ENCODE measurements at regions not wholly inside any gene's neighbourhood (a gene's known extent, or its start where the extent isn't known, plus 50 kb on each side); places are given as distances from the start of the nearest gene placed in this dataset.

- no peak overlapping the region for H3K4me3 Mint-ChIP-seq
- peaks cover 6% of the 10 kb centered on the region for H3K27me3 Mint-ChIP-seq
- ATAC-seq (ENCODE audit: low read depth) (no peak), DNase-seq (no peak)
- POLR2A ChIA-PET = no interaction called here
- intact Hi-C loops (cut with micrococcal nuclease) = no loop called here
- TF ChIP-seq CTCF (IDR thresholded peaks at IDR 0.05) = no peak
- no peak overlapping the region for H3K27ac Mint-ChIP-seq
- H3K36me3 Mint-ChIP-seq (ENCODE audit: low read depth) = no peaks in the 10 kb centered on the region
- H3K4me1 Mint-ChIP-seq = no peaks in the 10 kb centered on the region
- CTCF ChIA-PET = no interaction called here
- H3K9me3 Mint-ChIP-seq = no peaks in the 10 kb centered on the region
Measured at GRCh38 chr21:28537371-28538079, 455.2 kb downstream of the LTN1 start.

- no peak overlapping the region for H3K27ac Mint-ChIP-seq
- intact Hi-C loops (cut with micrococcal nuclease) = no loop called here
- no peaks in the 10 kb centered on the region for H3K4me1 Mint-ChIP-seq
- ChIA-PET CTCF (no interaction called here), POLR2A (no interaction called here)
- no peak for TF ChIP-seq CTCF (IDR thresholded peaks at IDR 0.05)
- H3K4me3 Mint-ChIP-seq = no peak overlapping the region
- H3K36me3 Mint-ChIP-seq (ENCODE audit: low read depth) = no peaks in the 10 kb centered on the region
- DNase-seq (no peak), ATAC-seq (ENCODE audit: low read depth) (no peak)
- no peaks in the 10 kb centered on the region for H3K9me3 Mint-ChIP-seq
- peaks cover 8% of the 10 kb centered on the region for H3K27me3 Mint-ChIP-seq
Measured at GRCh38 chr21:28532446-28532845, 460.2 kb downstream of the LTN1 start.

GRCh38 chr21:28523367-28523766, 469.3 kb downstream of the LTN1 start:
- Mint-ChIP-seq H3K4me1 (peaks cover under 1% of the 10 kb centered on the region), H3K36me3 (ENCODE audit: low read depth) (no peaks in the 10 kb centered on the region), H3K27ac (no peak overlapping the region), H3K27me3 (peaks cover 2% of the 10 kb centered on the region), H3K4me3 (no peak overlapping the region), H3K9me3 (no peaks in the 10 kb centered on the region)
- intact Hi-C loops (cut with micrococcal nuclease) = no loop called here
- ChIA-PET CTCF (interaction anchor here (1.1 kb wide), 1 partner anchor 20 kb away, joined by 3 read pairs; no protein-coding TSS in a partner anchor), POLR2A (no interaction called here)
- ATAC-seq (ENCODE audit: low read depth) = no peak
- DNase-seq = no peak
- TF ChIP-seq CTCF (IDR thresholded peaks at IDR 0.05) = no peak

- no peaks in the 10 kb centered on the region for H3K9me3 Mint-ChIP-seq
- POLR2A ChIA-PET = no interaction called here
- no peak for ATAC-seq (ENCODE audit: low read depth)
- CTCF ChIA-PET = interaction anchor here (2.1 kb wide), 1 partner anchor 223 kb away, joined by 11 read pairs; no protein-coding TSS in a partner anchor
- no peak for DNase-seq
- peaks cover 2% of the 10 kb centered on the region for H3K27me3 Mint-ChIP-seq
- H3K36me3 Mint-ChIP-seq (ENCODE audit: low read depth) = no peaks in the 10 kb centered on the region
- no peak overlapping the region for H3K27ac Mint-ChIP-seq
- peaks cover 4% of the 10 kb centered on the region for H3K4me1 Mint-ChIP-seq
- no peak overlapping the region for H3K4me3 Mint-ChIP-seq
- no peak for TF ChIP-seq CTCF (IDR thresholded peaks at IDR 0.05)
- intact Hi-C loops (cut with micrococcal nuclease) = no loop called here
Measured at GRCh38 chr21:28522014-28522799, 470.5 kb downstream of the LTN1 start.

GRCh38 chr21:28518630-28519029, 474.0 kb downstream of the LTN1 start:
- intact Hi-C loops (cut with micrococcal nuclease) = loop anchor here (5.0 kb wide), 1 partner anchor 1666 kb away; no protein-coding TSS in a partner anchor
- Mint-ChIP-seq H3K4me3 (no peak overlapping the region), H3K27ac (no peak overlapping the region), H3K4me1 (peaks cover 8% of the 10 kb centered on the region), H3K36me3 (ENCODE audit: low read depth) (no peaks in the 10 kb centered on the region), H3K27me3 (no peaks in the 10 kb centered on the region), H3K9me3 (no peaks in the 10 kb centered on the region)
- ChIA-PET CTCF (interaction anchor here (9.5 kb wide), 1 partner anchor 225 kb away, joined by 193 read pairs; no protein-coding TSS in a partner anchor), POLR2A (no interaction called here)
- DNase-seq (no peak), ATAC-seq (ENCODE audit: low read depth) (no peak)
- no peak for TF ChIP-seq CTCF (IDR thresholded peaks at IDR 0.05)

Measured in activated B cell treated with CpG ODN at 0.5 μM for 24 hours (primary cell).